Subcutaneous abdominal adipose tissue (tissue), 5 donors: ENCODE measurements at regions not wholly inside any gene's neighbourhood (a gene's known extent, or its start where the extent isn't known, plus 50 kb on each side); places are given as distances from the start of the nearest gene placed in this dataset.
A peak's percentile ranks its signal among the peaks of the same experiment; 100 is the strongest.

Experiments used
- H3K27ac ChIP-seq: one replicate; pipeline ENCODE4 v1.7.0; 2013; ENCODE audit warnings: low read depth, mild to moderate bottlenecking, inconsistent platforms, low read length, moderate library complexity
- H3K27me3 ChIP-seq, 5 donors: one replicate each; pipeline ENCODE4 v1.7.0; 2013; ENCODE audit warnings: low read length in 5 of 5, inconsistent platforms in 1 of 5; ENCODE audit not compliant: control insufficient read depth in 5 of 5, insufficient read depth in 4 of 5
- H3K36me3 ChIP-seq, 5 donors: one replicate each; pipeline ENCODE4 v1.7.0; 2013; ENCODE audit warnings: low read length in 5 of 5; ENCODE audit not compliant: control insufficient read depth in 5 of 5, insufficient read depth in 5 of 5
- H3K4me1 ChIP-seq, 5 donors: one replicate each; pipeline ENCODE4 v1.7.0; 2013; ENCODE audit warnings: low read length in 5 of 5, mild to moderate bottlenecking in 3 of 5, moderate library complexity in 1 of 5; ENCODE audit not compliant: control insufficient read depth in 5 of 5, insufficient read depth in 5 of 5
- H3K4me3 ChIP-seq, 5 donors: one replicate each; pipeline ENCODE4 v1.7.0; 2013; ENCODE audit warnings: low read length in 5 of 5, low read depth in 1 of 5
- H3K9ac ChIP-seq, 5 donors: one replicate each; pipeline ENCODE4 v1.7.0; 2013; ENCODE audit warnings: low read length in 5 of 5, mild to moderate bottlenecking in 4 of 5, moderate library complexity in 3 of 5
- H3K9me3 ChIP-seq, 5 donors: one replicate each; pipeline ENCODE4 v1.7.0; 2013; ENCODE audit warnings: low read length in 5 of 5; ENCODE audit not compliant: control insufficient read depth in 5 of 5
- donor health status: healthy.
- donor health status: healthy.
- donor health status: healthy.
- donor health status: healthy.
- donor health status: healthy.

- H3K27ac ChIP-seq, result no peak overlapping the region
- no peaks in the 10 kb centered on the region for H3K36me3 ChIP-seq
- H3K27me3 ChIP-seq, result no peaks in the 10 kb centered on the region
- peaks cover 0 to 28% (median 13%) of the 10 kb centered on the region in 5 donors for H3K4me1 ChIP-seq
- no peaks in the 10 kb centered on the region for H3K9me3 ChIP-seq
- H3K4me3 ChIP-seq, result no peak overlapping the region
- no peak overlapping the region for H3K9ac ChIP-seq
These were observed 817.2 kb downstream of the SOCS6 start for GRCh38 chr18:71105994-71106546.

GRCh38 chr18:71105078-71105819 is 816.4 kb downstream of the SOCS6 start:
- peak overlapping the region; percentile 22 for H3K27ac ChIP-seq
- H3K4me3 ChIP-seq, result peak overlapping the region in 2 of 5 donors; percentile 4 to 29
- no peaks in the 10 kb centered on the region for H3K9me3 ChIP-seq
- no peaks in the 10 kb centered on the region for H3K27me3 ChIP-seq
- no peak overlapping the region for H3K9ac ChIP-seq
- peaks cover 0 to 28% (median 13%) of the 10 kb centered on the region in 5 donors for H3K4me1 ChIP-seq
- H3K36me3 ChIP-seq, result no peaks in the 10 kb centered on the region

- Histone ChIP-seq H3K9me3 (no peaks in the 10 kb centered on the region), H3K36me3 (no peaks in the 10 kb centered on the region), H3K27me3 (peaks cover 0 to 3% (median 0%) of the 10 kb centered on the region in 5 donors), H3K27ac (no peak overlapping the region), H3K4me3 (no peak overlapping the region), H3K4me1 (no peaks in the 10 kb centered on the region), H3K9ac (no peak overlapping the region)
These were observed 790.8 kb downstream of the SOCS6 start for GRCh38 chr18:71079606-71080005.

- Histone ChIP-seq H3K9ac (no peak overlapping the region), H3K36me3 (no peaks in the 10 kb centered on the region), H3K4me1 (no peaks in the 10 kb centered on the region), H3K27me3 (peaks cover 0 to 3% (median 0%) of the 10 kb centered on the region in 5 donors), H3K27ac (no peak overlapping the region), H3K4me3 (no peak overlapping the region), H3K9me3 (no peaks in the 10 kb centered on the region)
These were observed 788.6 kb downstream of the SOCS6 start for GRCh38 chr18:71077451-71077850.

- Histone ChIP-seq H3K27ac (no peak overlapping the region), H3K27me3 (peaks cover 0 to 3% (median 0%) of the 10 kb centered on the region in 5 donors), H3K4me1 (no peaks in the 10 kb centered on the region), H3K4me3 (no peak overlapping the region), H3K9me3 (no peaks in the 10 kb centered on the region), H3K9ac (no peak overlapping the region), H3K36me3 (no peaks in the 10 kb centered on the region)
These were observed 786.3 kb downstream of the SOCS6 start for GRCh38 chr18:71075147-71075546.

- Histone ChIP-seq H3K9ac (no peak overlapping the region), H3K4me1 (no peaks in the 10 kb centered on the region), H3K36me3 (no peaks in the 10 kb centered on the region), H3K4me3 (no peak overlapping the region), H3K9me3 (no peaks in the 10 kb centered on the region), H3K27me3 (no peaks in the 10 kb centered on the region), H3K27ac (no peak overlapping the region)
These were observed 779.5 kb downstream of the SOCS6 start for GRCh38 chr18:71068338-71068737.

- Histone ChIP-seq H3K36me3 (no peaks in the 10 kb centered on the region), H3K4me1 (no peaks in the 10 kb centered on the region), H3K9ac (no peak overlapping the region), H3K4me3 (no peak overlapping the region), H3K9me3 (no peaks in the 10 kb centered on the region), H3K27me3 (no peaks in the 10 kb centered on the region), H3K27ac (no peak overlapping the region)
These were observed 761.0 kb downstream of the SOCS6 start for GRCh38 chr18:71049893-71050292.

GRCh38 chr18:71047882-71048281 is 759.0 kb downstream of the SOCS6 start:
- Histone ChIP-seq H3K9me3 (no peaks in the 10 kb centered on the region), H3K27ac (no peak overlapping the region), H3K4me3 (no peak overlapping the region), H3K4me1 (no peaks in the 10 kb centered on the region), H3K36me3 (no peaks in the 10 kb centered on the region), H3K9ac (no peak overlapping the region), H3K27me3 (no peaks in the 10 kb centered on the region)

- Histone ChIP-seq H3K4me3 (no peak overlapping the region), H3K9ac (no peak overlapping the region), H3K27me3 (no peaks in the 10 kb centered on the region), H3K36me3 (no peaks in the 10 kb centered on the region), H3K27ac (no peak overlapping the region), H3K4me1 (no peaks in the 10 kb centered on the region), H3K9me3 (no peaks in the 10 kb centered on the region)
These were observed 756.7 kb downstream of the SOCS6 start for GRCh38 chr18:71045331-71046065.

GRCh38 chr18:71040161-71040560 is 751.3 kb downstream of the SOCS6 start:
- Histone ChIP-seq H3K9me3 (no peaks in the 10 kb centered on the region), H3K4me1 (no peaks in the 10 kb centered on the region), H3K4me3 (no peak overlapping the region)

More at GRCh38 chr18:71040161-71040560, 751.3 kb downstream of the SOCS6 start:
- H3K27ac ChIP-seq, result no peak overlapping the region
- H3K9ac ChIP-seq, result no peak overlapping the region
- no peaks in the 10 kb centered on the region for H3K27me3 ChIP-seq
- no peaks in the 10 kb centered on the region for H3K36me3 ChIP-seq
